D341Med (cell line): ENCODE measurements at regions not wholly inside any gene's neighbourhood (a gene's known extent, or its start where the extent isn't known, plus 50 kb on each side); places are given as distances from the start of the nearest gene placed in this dataset.

Source experiments
- DNase-seq: peaks from one replicate; pipeline ENCODE4 v3.0.0; 2012; ENCODE audit warnings: low spot score

DNA sequence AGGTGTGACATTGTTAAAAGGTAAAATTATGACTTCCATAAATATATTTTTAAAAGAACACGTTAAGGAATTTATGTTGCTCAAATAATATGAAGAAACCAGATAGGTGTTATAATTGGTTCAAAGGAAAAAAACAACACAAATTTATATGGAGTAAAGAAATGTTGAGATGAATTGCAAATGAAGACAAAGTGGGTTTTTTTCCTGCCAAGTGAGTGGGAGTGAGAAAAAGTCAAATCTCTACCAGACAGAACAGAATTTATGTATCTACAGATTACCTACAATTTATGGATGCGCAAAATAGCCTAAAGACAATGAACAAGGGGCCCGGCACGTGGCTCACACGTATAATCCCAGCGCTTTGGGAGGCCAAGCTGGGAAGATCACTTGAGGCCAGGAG lies 159.7 kb upstream of the SLC1A4 start:
- no peak for DNase-seq

- DNase-seq: peak; percentile 66
Observed at GRCh38 chr2:64831134-64831976, 157.8 kb upstream of the SLC1A4 start.

DNA sequence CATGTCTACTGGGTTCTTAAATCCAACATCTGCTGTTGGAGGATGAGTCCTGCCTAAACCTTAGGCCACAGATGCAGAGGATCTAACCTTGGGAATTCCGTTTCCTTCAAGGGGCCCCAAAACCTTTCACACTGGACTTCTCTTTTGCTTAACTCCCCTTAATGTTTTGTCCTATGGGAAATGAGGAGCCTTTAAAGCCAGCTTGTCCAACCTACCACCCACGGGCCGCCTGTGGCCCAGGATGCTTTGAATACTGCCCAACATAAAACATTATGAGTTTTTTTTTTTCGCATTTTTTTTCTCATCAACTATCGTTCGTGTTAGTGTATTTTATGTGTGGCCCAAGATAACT lies 157.2 kb upstream of the SLC1A4 start:
- DNase-seq: no peak

- DNase-seq: no peak
Observed at GRCh38 chr2:64832936-64833335, 156.3 kb upstream of the SLC1A4 start.

DNA sequence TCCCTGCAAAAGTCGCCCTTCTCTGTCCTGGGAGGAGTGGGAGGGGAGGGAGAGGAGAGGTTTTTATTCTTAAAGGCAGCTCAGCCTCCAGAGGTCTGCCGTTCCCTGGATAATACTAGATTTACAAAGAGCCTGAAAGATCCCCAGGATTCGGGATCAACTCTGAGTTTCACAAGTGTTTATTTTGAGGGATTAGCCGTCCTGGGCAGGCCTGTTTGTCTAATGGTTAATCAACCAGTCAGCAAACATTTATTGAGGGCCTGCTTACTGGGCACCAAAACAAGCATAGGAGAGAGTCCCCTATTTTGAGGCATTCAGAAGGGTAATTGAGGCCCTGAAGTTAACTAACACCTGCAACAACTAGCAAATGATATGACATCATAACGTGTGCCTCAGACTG lies 152.6 kb upstream of the SLC1A4 start:
- DNase-seq: no peak

DNA sequence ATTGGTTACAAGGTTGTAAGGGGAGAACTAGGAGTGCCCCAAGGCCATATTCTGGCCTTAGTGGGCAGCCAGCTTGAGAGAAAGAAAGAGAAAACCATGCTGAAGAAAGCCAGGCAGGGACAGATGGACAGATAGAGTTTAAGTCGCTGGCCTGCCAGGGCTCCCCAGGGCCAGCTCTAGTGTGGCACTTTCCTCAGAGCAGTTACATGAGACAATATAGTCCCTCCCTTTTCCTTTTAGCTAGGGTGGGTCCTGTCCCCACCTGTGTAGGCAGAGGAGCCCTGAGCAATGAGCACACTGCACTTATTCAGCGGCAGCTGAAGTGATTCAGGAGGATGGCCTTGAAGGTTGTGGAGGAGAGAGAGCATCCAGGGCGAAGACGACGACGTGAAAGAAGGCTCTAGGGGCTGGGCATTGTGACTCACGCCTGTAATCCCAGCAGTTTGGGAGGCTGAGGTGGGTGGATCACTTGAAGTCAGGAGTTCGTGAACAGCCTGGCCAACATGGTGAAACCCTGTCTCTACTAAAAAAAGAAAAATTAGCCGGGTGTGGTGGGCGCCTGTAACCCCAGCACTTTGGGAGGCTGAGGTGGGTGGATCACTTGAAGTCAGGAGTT lies 152.0 kb upstream of the SLC1A4 start:
- no peak for DNase-seq

DNA sequence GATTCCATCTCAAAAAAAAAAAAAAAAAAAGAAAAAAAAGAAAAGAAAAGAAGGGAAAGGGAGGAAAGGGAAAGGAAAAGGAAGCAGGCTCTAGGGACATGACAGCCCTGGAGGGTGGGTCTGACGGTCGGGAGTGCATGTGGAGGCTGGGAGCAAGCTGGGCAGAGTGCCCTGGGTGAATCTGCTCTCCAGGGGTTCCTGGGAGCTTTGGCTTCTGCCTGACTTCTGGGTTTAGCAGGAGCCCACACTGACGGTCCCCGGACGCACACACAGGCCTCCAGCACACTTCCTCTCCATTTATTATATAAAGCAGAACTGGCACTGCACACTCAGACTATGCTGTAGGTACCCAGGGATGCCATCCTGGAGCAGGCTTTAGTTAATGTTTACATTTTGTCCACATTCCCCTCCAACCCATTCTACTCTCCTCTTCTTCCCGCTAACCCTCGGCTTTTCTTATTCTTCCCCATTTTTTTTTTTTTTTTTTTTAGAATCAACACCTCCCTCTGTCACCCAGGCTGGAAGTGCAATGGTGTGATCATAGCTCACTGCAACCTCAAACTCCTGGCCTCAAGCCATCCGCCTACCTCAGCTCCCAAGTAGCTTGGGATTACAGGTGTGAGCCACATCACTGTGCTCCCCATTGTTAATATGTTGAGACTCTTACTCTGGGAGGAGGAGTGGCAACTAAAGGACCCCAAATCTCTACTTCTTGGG lies 151.1 kb upstream of the SLC1A4 start:
- no peak for DNase-seq

- DNase-seq: no peak
Observed at GRCh38 chr2:64838817-64839216, 150.4 kb upstream of the SLC1A4 start.

GRCh38 chr2:64839844-64840243 lies 149.4 kb upstream of the SLC1A4 start:
- no peak for DNase-seq

- DNase-seq: no peak
Observed at GRCh38 chr2:64840426-64840881, 148.7 kb upstream of the SLC1A4 start.

DNA sequence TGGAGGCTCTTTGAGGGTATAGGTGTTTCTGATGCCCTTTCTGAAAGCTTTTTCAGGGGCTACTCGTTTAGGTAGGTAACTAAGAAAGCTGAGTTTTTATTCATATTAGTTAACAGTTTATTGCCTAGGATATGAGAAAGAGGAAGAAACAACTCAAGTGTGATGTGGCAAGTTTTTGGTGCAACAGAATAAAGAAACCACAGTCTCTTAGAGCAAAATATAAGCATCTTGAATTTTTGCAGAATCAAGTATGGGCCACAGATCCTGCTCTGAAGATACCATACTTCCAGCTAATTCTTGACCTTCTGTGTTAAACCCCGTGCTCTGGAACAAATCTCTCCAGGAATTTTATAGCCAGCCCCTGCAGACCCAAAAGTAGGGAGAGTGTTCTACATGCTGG lies 147.7 kb upstream of the SLC1A4 start:
- no peak for DNase-seq

- DNase-seq: no peak
Observed at GRCh38 chr2:64842030-64842429, 147.2 kb upstream of the SLC1A4 start.

- DNase-seq: no peak
Observed at GRCh38 chr2:64844087-64844486, 145.1 kb upstream of the SLC1A4 start.

DNA sequence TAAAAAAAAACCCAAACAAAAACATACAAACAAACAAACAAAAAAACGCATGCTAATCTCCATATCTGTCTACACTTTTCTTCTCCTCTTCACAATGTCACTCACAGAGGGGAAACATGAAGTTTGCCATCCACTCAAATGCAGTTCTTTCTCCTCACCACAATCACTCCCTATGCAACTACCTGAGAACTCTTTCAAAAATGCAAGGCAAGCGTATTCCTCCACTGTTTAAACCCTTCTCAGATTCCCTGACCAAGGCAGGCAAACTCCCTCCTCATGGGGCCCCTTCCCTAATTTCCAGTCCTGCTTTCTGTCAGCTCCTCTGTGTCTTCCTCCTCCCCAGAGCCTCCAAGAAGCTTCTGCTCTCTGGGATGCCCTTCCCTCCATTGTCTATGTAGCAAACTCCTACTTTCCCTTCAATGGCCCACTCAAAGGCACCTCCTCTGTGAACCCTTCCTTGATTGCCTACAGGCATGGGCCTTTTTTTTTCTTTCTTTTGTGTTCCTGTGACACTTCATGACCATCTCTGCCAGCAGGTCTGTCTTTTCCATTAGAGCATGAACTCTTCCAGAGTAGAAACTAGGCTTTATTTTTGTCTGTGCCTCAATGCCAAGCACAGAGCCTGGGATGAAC lies 143.8 kb upstream of the SLC1A4 start:
- DNase-seq: no peak

- DNase-seq: no peak
Observed at GRCh38 chr2:64846177-64846576, 143.0 kb upstream of the SLC1A4 start.

DNA sequence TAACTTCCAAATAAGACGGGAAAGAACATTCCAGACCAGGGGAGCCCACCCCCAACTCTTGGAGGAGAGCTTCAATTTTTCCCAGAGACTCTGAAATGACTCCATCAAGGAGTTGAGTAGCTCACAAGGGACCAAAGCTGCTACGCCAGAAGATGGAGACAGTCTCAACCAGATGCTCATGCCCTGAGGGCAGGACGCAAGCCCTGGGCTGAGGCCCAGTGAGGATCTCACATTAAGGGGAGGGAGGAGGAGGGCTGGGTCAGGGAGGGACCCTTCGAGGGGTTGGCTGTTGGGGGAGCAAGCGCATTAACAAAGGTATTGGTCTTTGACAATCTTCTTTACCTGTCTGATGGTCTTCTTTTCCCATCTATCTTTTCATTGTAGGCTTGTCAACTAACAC lies 141.3 kb upstream of the SLC1A4 start:
- DNase-seq: no peak

GRCh38 chr2:64848363-64848762 lies 140.8 kb upstream of the SLC1A4 start:
- DNase-seq: no peak

GRCh38 chr2:64848945-64849344 lies 140.3 kb upstream of the SLC1A4 start:
- DNase-seq: no peak

GRCh38 chr2:64850642-64851041 lies 138.6 kb upstream of the SLC1A4 start:
- no peak for DNase-seq

DNA sequence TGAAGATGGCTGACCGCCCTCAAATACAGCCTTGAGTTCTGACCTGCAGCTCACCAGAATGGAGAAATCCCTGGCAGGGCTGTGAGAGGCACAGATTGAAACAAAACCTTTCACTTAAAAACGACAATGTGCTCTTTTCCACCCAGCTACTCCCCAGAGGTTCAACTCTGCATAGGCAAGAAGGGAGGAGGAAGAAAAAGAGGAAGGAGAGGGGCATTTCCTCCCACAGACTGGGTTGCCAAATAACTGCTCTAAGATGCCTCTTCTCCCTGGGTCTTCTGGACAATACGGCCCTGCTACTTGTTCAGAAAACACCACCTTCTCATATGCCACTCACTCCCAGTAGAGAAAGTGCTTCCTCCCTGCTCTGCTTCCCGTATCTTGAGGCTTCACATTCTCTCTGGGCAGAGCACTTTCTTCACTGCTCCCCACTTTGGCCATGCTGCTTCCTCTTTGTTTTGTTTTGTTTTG lies 136.4 kb upstream of the SLC1A4 start:
- no peak for DNase-seq

GRCh38 chr2:64853306-64853705 lies 135.9 kb upstream of the SLC1A4 start:
- DNase-seq: no peak

DNA sequence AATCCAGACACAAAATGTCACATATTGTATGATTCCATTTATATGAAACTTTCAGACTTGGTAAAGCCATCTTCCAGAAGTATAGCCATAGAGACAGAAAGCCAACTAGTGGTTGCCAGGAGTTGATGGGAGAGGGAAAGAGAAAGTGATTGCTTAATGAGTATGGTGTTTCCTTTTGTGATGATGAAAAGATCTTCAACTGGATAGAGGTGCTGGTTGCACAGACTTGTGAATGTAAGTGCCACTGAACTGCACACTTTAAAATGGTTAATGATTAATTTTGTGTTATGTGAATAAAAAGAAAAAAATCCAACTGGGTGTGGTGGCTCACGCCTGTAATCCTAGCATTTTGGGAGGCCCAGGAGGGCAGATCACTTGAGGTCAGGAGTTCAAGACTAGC lies 135.3 kb upstream of the SLC1A4 start:
- DNase-seq: no peak
